NCI-H146 (cell line): ENCODE measurements at regions not wholly inside any gene's neighbourhood (a gene's known extent, or its start where the extent isn't known, plus 50 kb on each side); places are given as distances from the start of the nearest gene placed in this dataset.

Experiments used
- DNase-seq: peaks from one replicate; lab custom pipeline; 2025; lab: John Stamatoyannopoulos, UW

- no peak for DNase-seq
Observed at GRCh38 chr10:36634916-36635315, 490.5 kb upstream of the ANKRD30A start.

- DNase-seq = no peak
Observed at GRCh38 chr10:36630267-36630666, 495.1 kb upstream of the ANKRD30A start.

GRCh38 chr10:36629476-36629875, 495.9 kb upstream of the ANKRD30A start:
- DNase-seq = no peak

DNA sequence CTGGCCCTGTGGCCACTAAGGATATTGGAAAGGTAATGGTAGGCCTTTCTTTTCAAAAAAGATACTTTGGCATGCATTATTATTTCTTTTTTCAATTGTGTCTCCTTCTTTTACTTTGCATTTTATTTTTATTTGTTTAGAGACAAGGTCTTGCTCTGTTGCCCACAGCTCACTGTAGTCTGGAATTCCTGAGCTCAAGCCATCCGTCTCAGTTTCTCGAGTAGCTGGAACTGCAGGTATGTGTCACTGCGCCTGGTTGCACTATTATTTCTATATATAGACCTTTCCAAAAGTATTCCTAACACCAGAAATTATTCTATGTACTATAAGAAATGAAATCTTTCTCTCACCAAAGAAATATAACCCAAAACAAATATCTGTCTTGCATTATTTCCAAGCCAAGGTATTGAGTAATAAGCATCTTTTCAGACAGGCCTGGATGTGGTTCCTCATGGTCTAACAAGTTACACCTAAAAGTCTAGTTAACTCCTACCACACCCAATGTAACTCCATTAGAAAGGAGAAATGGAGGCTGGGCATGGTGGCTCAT, 500.8 kb upstream of the ANKRD30A start:
- no peak for DNase-seq

GRCh38 chr10:36621346-36621745, 504.1 kb upstream of the ANKRD30A start:
- no peak for DNase-seq

- no peak for DNase-seq
Observed at GRCh38 chr10:36612436-36612835, 513.0 kb upstream of the ANKRD30A start.

DNA sequence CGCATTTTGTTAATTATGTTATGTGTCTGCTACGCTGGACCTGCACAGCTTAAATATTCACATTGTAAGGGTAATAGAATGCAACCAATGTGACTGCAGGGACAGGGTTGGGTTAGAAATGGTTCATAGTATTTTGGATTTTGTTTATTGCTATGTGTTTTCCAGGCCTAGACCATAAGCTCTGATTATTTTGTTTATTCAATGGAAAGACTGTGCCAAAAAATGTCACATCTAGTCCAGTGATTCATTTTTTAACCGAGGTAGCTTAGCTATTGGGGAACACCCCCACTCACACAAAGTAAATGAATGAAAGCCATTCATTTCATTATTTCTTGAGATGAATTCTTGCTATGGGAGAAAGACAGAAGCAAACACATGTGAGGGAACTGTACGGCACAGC, 516.5 kb upstream of the ANKRD30A start:
- no peak for DNase-seq

DNA sequence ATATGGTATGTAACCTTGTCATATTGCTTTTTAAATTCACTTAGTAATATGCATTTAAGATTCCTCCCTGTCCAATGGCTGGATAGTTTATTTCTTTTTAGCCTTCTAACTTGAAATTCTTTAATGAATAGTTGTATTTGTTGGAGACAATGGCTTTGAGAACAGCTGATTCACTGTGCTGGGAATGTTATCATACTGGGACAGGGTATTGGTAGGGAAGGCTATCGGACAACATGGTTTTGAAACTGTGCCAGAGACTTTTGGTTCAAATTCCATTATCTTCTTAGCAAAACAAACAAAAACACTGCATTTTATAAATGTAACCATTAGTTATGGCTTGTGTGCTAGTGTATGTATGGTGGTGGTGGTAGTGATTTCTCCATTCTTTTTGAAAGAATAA, 517.1 kb upstream of the ANKRD30A start:
- no peak for DNase-seq

GRCh38 chr10:36606234-36606839, 519.1 kb upstream of the ANKRD30A start:
- no peak for DNase-seq

- DNase-seq = no peak
Observed at GRCh38 chr10:36604316-36604715, 521.1 kb upstream of the ANKRD30A start.

GRCh38 chr10:36603688-36604087, 521.7 kb upstream of the ANKRD30A start:
- no peak for DNase-seq

- no peak for DNase-seq
Observed at GRCh38 chr10:36602374-36602773, 523.0 kb upstream of the ANKRD30A start.

DNA sequence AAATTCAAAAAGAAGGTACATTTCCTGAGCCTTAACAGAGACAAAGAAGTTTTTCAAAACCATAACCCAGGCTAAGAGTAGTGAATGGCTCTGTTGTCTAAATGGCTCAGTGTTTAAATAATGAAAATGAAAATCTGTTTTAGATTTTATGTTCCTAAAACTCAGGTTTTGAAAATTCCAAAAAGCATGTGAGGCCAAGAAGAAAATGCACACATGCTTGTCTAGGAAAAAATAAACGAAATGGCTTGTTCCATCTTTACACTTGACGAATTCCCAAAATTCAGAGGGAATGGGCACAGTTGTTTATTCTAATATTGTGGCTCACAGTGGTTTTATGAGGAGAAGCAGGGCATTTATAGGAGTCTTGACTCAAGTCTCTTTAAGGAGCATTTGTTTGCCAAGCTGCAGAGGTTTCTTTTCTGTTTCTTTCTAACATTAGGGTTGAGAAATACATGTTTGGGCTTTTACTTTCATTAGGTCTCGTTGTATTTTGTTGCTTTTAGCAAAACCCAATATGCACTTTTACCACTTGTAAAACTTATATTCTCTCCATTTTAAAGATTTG, 527.6 kb upstream of the ANKRD30A start:
- DNase-seq = no peak

- DNase-seq = no peak
Observed at GRCh38 chr10:36592964-36593363, 532.4 kb upstream of the ANKRD30A start.

- no peak for DNase-seq
Observed at GRCh38 chr10:36591436-36591835, 534.0 kb upstream of the ANKRD30A start.

- no peak for DNase-seq
Observed at GRCh38 chr10:36583690-36584089, 541.7 kb upstream of the ANKRD30A start.

DNA sequence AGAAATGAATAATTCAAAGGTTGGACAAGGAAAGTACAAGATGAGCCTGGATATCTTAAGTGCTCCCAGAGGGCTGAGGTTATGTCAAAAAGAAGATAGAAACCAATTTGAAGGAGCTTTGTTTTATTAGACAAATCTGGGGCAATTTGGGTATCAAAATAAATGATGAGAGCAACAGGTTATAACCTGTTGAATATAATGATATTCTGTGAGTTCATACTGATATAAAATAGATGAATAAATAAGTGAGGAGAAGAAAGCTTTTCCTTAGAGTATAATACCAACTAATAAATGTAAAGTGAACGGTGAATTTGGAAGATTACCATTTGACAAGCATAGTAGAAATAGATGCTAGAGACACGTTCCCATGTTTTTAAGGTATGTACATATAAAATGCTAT, 544.2 kb upstream of the ANKRD30A start:
- DNase-seq = no peak

DNA sequence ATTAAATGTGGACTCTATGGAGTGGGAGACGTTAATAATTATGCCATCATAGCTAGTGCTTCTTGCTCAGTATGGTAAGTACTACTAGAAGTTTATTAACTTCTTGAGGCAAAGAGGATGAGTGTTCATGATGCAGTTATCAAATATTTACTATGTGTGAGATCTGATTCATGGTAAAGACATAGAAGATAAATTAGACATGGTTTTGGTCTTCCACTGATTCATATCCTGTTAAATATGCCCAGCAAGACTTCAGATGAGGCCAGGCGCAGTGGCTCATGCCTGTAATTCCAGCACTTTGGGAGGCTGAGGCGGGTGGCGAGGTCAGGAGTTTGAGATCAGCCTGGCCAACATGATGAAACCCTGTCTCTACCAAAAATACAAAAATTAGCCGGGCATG, 547.1 kb upstream of the ANKRD30A start:
- DNase-seq = no peak

- no peak for DNase-seq
Observed at GRCh38 chr10:36577126-36577525, 548.3 kb upstream of the ANKRD30A start.

GRCh38 chr10:36574207-36574606, 551.2 kb upstream of the ANKRD30A start:
- no peak for DNase-seq

GRCh38 chr10:36573246-36573645, 552.2 kb upstream of the ANKRD30A start:
- no peak for DNase-seq

- DNase-seq = no peak
Observed at GRCh38 chr10:36564433-36564832, 561.0 kb upstream of the ANKRD30A start.

DNA sequence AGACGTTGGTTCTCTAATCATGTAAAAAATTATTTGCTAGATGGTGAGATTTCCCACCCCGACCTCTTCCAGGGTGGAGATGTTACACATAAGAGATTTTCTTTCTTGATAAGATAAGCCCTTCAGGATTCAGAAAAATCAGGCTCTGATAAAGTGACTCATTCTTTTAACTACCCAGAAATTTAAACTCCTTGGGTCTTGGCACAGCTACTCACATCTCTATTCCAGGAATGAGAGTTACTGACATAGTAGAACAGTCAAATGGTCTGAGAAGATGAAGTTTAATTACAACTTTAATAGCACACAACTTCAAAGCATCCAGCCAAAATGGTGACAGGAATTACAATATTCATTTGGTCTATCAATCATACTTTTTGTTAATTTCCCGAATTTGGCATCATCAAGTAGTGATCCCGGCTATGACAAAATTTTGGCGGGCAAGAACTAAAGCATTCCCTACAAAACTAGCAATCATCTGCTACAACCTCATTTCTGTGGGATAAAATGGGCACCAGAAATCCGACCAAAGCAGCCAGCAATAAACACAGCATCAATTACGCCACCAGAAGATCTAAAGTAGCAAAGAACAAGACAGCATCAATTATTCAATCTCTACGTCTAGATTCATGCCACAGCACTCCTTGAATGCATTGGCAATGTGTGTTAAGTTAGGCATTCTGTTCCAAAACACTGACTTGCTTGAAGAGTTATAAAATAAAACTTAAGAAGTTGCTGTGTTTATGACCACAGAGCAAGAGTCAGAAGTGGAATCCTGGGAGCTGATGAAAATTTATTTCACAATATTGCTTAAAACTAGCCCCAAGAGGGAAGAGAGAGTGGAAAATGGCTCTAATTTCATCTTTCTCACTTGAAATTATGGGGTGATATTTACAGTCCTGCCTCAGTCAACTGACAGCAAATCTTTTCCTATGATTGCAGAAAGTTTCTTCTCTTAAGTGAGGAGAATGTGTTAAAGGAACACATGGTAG, 565.7 kb upstream of the ANKRD30A start:
- no peak for DNase-seq
